Astrocyte (in vitro differentiated cells and primary cell): ENCODE measurements at regions not wholly inside any gene's neighbourhood (a gene's known extent, or its start where the extent isn't known, plus 50 kb on each side); places are given as distances from the start of the nearest gene placed in this dataset.
"Not testable (repeated sequence)": the region's sequence is repeated elsewhere in the genome, so short reads cannot be mapped to it uniquely, and the experiment has no call there.

Experiments used
- DNase-seq: peaks from one replicate; pipeline ENCODE4 v3.0.0-alpha.2; 2010; ENCODE audit warnings: low read depth
- FAIRE-seq: peaks from 2 replicates; lab custom pipeline; 2011; peaks lifted over from hg19 to GRCh38; lab: Jason Lieb, UNC
- H2AFZ ChIP-seq: 2 replicates; pipeline ENCODE4 v1.6.0; 2012; ENCODE audit warnings: low read depth, low read length, inconsistent platforms
- H3K27ac ChIP-seq: 2 replicates; pipeline ENCODE4 v1.5.1; 2011; ENCODE audit warnings: low read depth, low read length, inconsistent platforms
- H3K27me3 ChIP-seq: 2 replicates; pipeline ENCODE4 v1.6.0; 2011; ENCODE audit warnings: low read length, inconsistent platforms; ENCODE audit not compliant: insufficient read depth
- H3K36me3 ChIP-seq: 2 replicates; pipeline ENCODE4 v1.5.1; 2011; ENCODE audit warnings: low read length, inconsistent platforms; ENCODE audit not compliant: insufficient read depth
- H3K4me1 ChIP-seq: 2 replicates; pipeline ENCODE4 v1.5.1; 2011; ENCODE audit warnings: low read length, inconsistent platforms; ENCODE audit not compliant: insufficient read depth
- H3K4me2 ChIP-seq: 2 replicates; pipeline ENCODE4 v1.6.0; 2012; ENCODE audit warnings: low read length, inconsistent platforms
- H3K4me3 ChIP-seq: 2 replicates; pipeline ENCODE4 v1.5.1; 2011; ENCODE audit warnings: low read depth, mild to moderate bottlenecking, low read length, inconsistent platforms; ENCODE audit not compliant: insufficient read depth
- H3K79me2 ChIP-seq: 2 replicates; pipeline ENCODE4 v1.6.0; 2012; ENCODE audit warnings: mild to moderate bottlenecking, low read length, inconsistent platforms; ENCODE audit not compliant: insufficient read depth
- H3K9ac ChIP-seq: 2 replicates; pipeline ENCODE4 v1.6.0; 2012; ENCODE audit warnings: mild to moderate bottlenecking, low read length, inconsistent platforms
- H3K9me3 ChIP-seq: 2 replicates; pipeline ENCODE4 v1.5.1; 2012; ENCODE audit warnings: low read depth, mild to moderate bottlenecking, low read length, inconsistent platforms; ENCODE audit not compliant: insufficient read depth
- H4K20me1 ChIP-seq: 2 replicates; pipeline ENCODE4 v1.6.0; 2012; ENCODE audit warnings: low read length, inconsistent platforms; ENCODE audit not compliant: insufficient read depth
- H3K27ac Mint-ChIP-seq: one replicate; pipeline ENCODE4 v1.8.0; 2021; ENCODE audit warnings: mild to moderate bottlenecking, mixed read lengths; ENCODE audit not compliant: unreplicated experiment
- H3K27me3 Mint-ChIP-seq: one replicate; pipeline ENCODE4 v1.8.0; 2021; ENCODE audit warnings: low read depth, mixed read lengths; ENCODE audit not compliant: unreplicated experiment
- H3K36me3 Mint-ChIP-seq: one replicate; pipeline ENCODE4 v1.8.0; 2021; ENCODE audit warnings: low read depth, mixed read lengths; ENCODE audit not compliant: unreplicated experiment
- H3K4me1 Mint-ChIP-seq: one replicate; pipeline ENCODE4 v1.8.0; 2021; ENCODE audit warnings: low read depth, mixed read lengths; ENCODE audit not compliant: unreplicated experiment
- H3K4me3 Mint-ChIP-seq: one replicate; pipeline ENCODE4 v1.8.0; 2021; ENCODE audit warnings: mild to moderate bottlenecking, moderate library complexity, mixed read lengths; ENCODE audit not compliant: unreplicated experiment
- H3K9me3 Mint-ChIP-seq: one replicate; pipeline ENCODE4 v1.8.0; 2021; ENCODE audit warnings: mild to moderate bottlenecking, mixed read lengths; ENCODE audit not compliant: unreplicated experiment
- EZH2 ChIP-seq: IDR thresholded peaks from 2 replicates; pipeline ENCODE4 v1.6.1; 2012; ENCODE audit warnings: mild to moderate bottlenecking, low read length, inconsistent platforms; ENCODE audit not compliant: insufficient read depth
- TF ChIP-seq, protein P1 (sequence below): IDR thresholded peaks from 2 replicates; pipeline ENCODE4 v1.5.1; 2011; ENCODE audit warnings: low read depth, mild to moderate bottlenecking, inconsistent platforms, low read length, moderate library complexity; ENCODE audit not compliant: insufficient read depth

GRCh38 chr5:50535393-50535792, 94.3 kb upstream of the EMB start:
- FAIRE-seq (no peak), DNase-seq (no peak)
- Histone ChIP-seq H3K79me2 (no peaks in the 10 kb centered on the region), H3K9ac (no peak overlapping the region), H2AFZ (no peak overlapping the region), H3K4me1 (no peaks in the 10 kb centered on the region), H3K4me2 (no peak overlapping the region), H3K4me3 (no peak overlapping the region), H3K27ac (no peak overlapping the region), H3K27me3 (no peaks in the 10 kb centered on the region), H4K20me1 (no peaks in the 10 kb centered on the region), H3K36me3 (no peaks in the 10 kb centered on the region), H3K9me3 (no peaks in the 10 kb centered on the region)
- no peaks in the 10 kb centered on the region for H3K9me3 Mint-ChIP-seq
- H3K4me3 Mint-ChIP-seq: no peak overlapping the region
- no peak overlapping the region for H3K27ac Mint-ChIP-seq
- H3K4me1 Mint-ChIP-seq: no peaks in the 10 kb centered on the region
- TF ChIP-seq, protein P1, sequence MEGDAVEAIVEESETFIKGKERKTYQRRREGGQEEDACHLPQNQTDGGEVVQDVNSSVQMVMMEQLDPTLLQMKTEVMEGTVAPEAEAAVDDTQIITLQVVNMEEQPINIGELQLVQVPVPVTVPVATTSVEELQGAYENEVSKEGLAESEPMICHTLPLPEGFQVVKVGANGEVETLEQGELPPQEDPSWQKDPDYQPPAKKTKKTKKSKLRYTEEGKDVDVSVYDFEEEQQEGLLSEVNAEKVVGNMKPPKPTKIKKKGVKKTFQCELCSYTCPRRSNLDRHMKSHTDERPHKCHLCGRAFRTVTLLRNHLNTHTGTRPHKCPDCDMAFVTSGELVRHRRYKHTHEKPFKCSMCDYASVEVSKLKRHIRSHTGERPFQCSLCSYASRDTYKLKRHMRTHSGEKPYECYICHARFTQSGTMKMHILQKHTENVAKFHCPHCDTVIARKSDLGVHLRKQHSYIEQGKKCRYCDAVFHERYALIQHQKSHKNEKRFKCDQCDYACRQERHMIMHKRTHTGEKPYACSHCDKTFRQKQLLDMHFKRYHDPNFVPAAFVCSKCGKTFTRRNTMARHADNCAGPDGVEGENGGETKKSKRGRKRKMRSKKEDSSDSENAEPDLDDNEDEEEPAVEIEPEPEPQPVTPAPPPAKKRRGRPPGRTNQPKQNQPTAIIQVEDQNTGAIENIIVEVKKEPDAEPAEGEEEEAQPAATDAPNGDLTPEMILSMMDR: no peak
- TF ChIP-seq EZH2: no peak
- no peaks in the 10 kb centered on the region for H3K36me3 Mint-ChIP-seq
- no peaks in the 10 kb centered on the region for H3K27me3 Mint-ChIP-seq

- H3K27ac Mint-ChIP-seq, H3K4me1 ChIP-seq, H4K20me1 ChIP-seq, FAIRE-seq, H3K9me3 Mint-ChIP-seq, H2AFZ ChIP-seq, H3K27ac ChIP-seq, H3K27me3 Mint-ChIP-seq, DNase-seq, H3K36me3 ChIP-seq, H3K4me1 Mint-ChIP-seq, H3K4me3 Mint-ChIP-seq, H3K9ac ChIP-seq, H3K4me3 ChIP-seq, H3K36me3 Mint-ChIP-seq, H3K79me2 ChIP-seq, H3K9me3 ChIP-seq, H3K27me3 ChIP-seq, H3K4me2 ChIP-seq: not testable (repeated sequence)
Observed at GRCh38 chr5:50537534-50537933, 96.4 kb upstream of the EMB start.

DNA sequence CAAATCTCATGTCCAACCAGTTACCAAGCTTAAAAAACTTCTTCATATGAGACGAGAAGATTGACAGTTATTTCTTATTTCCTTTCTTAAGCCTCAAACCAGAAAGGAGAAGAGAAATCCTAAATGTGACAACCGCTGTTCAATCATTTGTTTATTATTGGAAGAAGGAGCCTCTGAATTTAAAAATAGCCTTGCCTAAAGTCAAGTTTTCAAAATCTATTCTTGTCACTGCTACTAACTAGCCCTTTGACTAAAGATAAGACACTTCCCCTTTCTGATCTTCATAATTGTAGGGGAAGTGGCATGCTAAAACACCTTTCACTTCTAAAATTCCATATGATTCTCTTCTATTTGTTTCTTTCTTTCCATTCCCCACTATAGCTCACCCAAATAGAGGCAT, 106.2 kb upstream of the EMB start:
- Histone ChIP-seq H3K36me3 (no peaks in the 10 kb centered on the region), H3K9ac (no peak overlapping the region), H3K4me3 (no peak overlapping the region), H2AFZ (no peak overlapping the region), H3K4me2 (no peak overlapping the region), H4K20me1 (no peaks in the 10 kb centered on the region), H3K79me2 (no peaks in the 10 kb centered on the region), H3K27ac (no peak overlapping the region), H3K27me3 (no peaks in the 10 kb centered on the region), H3K4me1 (no peaks in the 10 kb centered on the region), H3K9me3 (no peaks in the 10 kb centered on the region)
- DNase-seq: no peak
- TF ChIP-seq EZH2: no peak
- TF ChIP-seq, protein P1: no peak
- Mint-ChIP-seq H3K27ac (no peak overlapping the region), H3K4me1 (no peaks in the 10 kb centered on the region), H3K36me3 (no peaks in the 10 kb centered on the region), H3K9me3 (peaks cover 8% of the 10 kb centered on the region), H3K27me3 (no peaks in the 10 kb centered on the region), H3K4me3 (no peak overlapping the region)
- FAIRE-seq: no peak
